Stimulated activated CD8-positive, alpha-beta memory T cell treated with anti-CD3 and anti-CD28 coated beads, Interleukin-12 subunit alpha, Interleukin-12 subunit beta, amount 100 ng/mL, for 24 hours (primary cell): ENCODE measurements at regions not wholly inside any gene's neighbourhood (a gene's known extent, or its start where the extent isn't known, plus 50 kb on each side); places are given as distances from the start of the nearest gene placed in this dataset.
"Not testable (repeated sequence)": the region's sequence is repeated elsewhere in the genome, so short reads cannot be mapped to it uniquely, and the experiment has no call there.

Experiments used
- DNase-seq: peaks from one replicate; pipeline ENCODE4 v3.0.0-alpha.2; 2020; ENCODE audit errors: extremely low read depth

- no peak for DNase-seq
These were observed 512.1 kb upstream of the CNTN3 start for GRCh38 chr3:75126556-75126955.

- DNase-seq, result no peak
These were observed 514.6 kb upstream of the CNTN3 start for GRCh38 chr3:75129101-75129500.

GRCh38 chr3:75136100-75136897 lies 521.8 kb upstream of the CNTN3 start:
- DNase-seq, result no peak

- DNase-seq, result no peak
These were observed 523.9 kb upstream of the CNTN3 start for GRCh38 chr3:75138345-75138744.

- no peak for DNase-seq
These were observed 523.1 kb upstream of the FRG2C start for GRCh38 chr3:75140904-75141615.

- no peak for DNase-seq
These were observed 519.7 kb upstream of the FRG2C start for GRCh38 chr3:75144406-75144805.

- DNase-seq, result no peak
These were observed 492.4 kb upstream of the FRG2C start for GRCh38 chr3:75171630-75172230.

- DNase-seq, result no peak
These were observed 487.2 kb upstream of the FRG2C start for GRCh38 chr3:75176937-75177336.

GRCh38 chr3:75180235-75180944 lies 483.7 kb upstream of the FRG2C start:
- no peak for DNase-seq

GRCh38 chr3:75180945-75181298 lies 483.2 kb upstream of the FRG2C start:
- no peak for DNase-seq

GRCh38 chr3:75188962-75189361 lies 475.2 kb upstream of the FRG2C start:
- no peak for DNase-seq

- DNase-seq, result peak; percentile 2
These were observed 471.9 kb upstream of the FRG2C start for GRCh38 chr3:75192146-75192616.

GRCh38 chr3:75193797-75194196 lies 470.3 kb upstream of the FRG2C start:
- DNase-seq, result no peak

- DNase-seq, result not testable (repeated sequence)
These were observed 449.8 kb upstream of the FRG2C start for GRCh38 chr3:75214332-75214731.

GRCh38 chr3:75218577-75218976 lies 445.6 kb upstream of the FRG2C start:
- DNase-seq, result no peak

GRCh38 chr3:75220932-75221331 lies 443.2 kb upstream of the FRG2C start:
- no peak for DNase-seq

- no peak for DNase-seq
These were observed 439.7 kb upstream of the FRG2C start for GRCh38 chr3:75224412-75224811.

GRCh38 chr3:75232216-75232615 lies 431.9 kb upstream of the FRG2C start:
- DNase-seq, result no peak

GRCh38 chr3:75235631-75236030 lies 428.5 kb upstream of the FRG2C start:
- no peak for DNase-seq

GRCh38 chr3:75237053-75237452 lies 427.1 kb upstream of the FRG2C start:
- DNase-seq, result no peak

- no peak for DNase-seq
These were observed 426.7 kb upstream of the FRG2C start for GRCh38 chr3:75237477-75237876.
